ENCODE measurements at regions not wholly inside any gene's neighbourhood (a gene's known extent, or its start where the extent isn't known, plus 50 kb on each side); places are given as distances from the start of the nearest gene placed in this dataset.

- in situ Hi-C loops (cut with MboI; ENCODE audit: low pct_unique_long_range_greater_than_20kb in 2 of 9, low sequenced_read_pairs in 9 of 9, unreplicated experiment in 9 of 9), result no loop called here
- Histone ChIP-seq H3K27ac (no peak overlapping the region), H3K4me1 (replicated peaks in 1 of 2) (peaks cover 8 to 14% of the 10 kb centered on the region in 2 donors), H3K4me3 (no peak overlapping the region)
- 0 to 100% (median 100%) methylated on average over 1 to 2 of the region's 5 CpGs; no CpG with 5 or more reads in 5 of the 10 experiments for WGBS, 10 experiments
- ATAC-seq (replicated peaks in 6 of 8), result no peak
These were observed 359.2 kb downstream of the PREX1 start for GRCh38 chr20:48468571-48468970.

- peak in 5 of 8 experiments; percentile 28 to 40 (median 31) for ATAC-seq (replicated peaks in 6 of 8)
- WGBS, 10 experiments, result 20 to 100% (median 61%) methylated on average over 1 of the region's 2 CpGs; no CpG with 5 or more reads in 6 of the 10 experiments
- in situ Hi-C loops (cut with MboI; ENCODE audit: low pct_unique_long_range_greater_than_20kb in 2 of 9, low sequenced_read_pairs in 9 of 9, unreplicated experiment in 9 of 9), result no loop called here
- Histone ChIP-seq H3K27ac (no peak overlapping the region), H3K4me3 (no peak overlapping the region), H3K4me1 (replicated peaks in 1 of 2) (peaks cover 14 to 21% of the 10 kb centered on the region in 2 donors)
These were observed 360.2 kb downstream of the PREX1 start for GRCh38 chr20:48467622-48468021.

DNA sequence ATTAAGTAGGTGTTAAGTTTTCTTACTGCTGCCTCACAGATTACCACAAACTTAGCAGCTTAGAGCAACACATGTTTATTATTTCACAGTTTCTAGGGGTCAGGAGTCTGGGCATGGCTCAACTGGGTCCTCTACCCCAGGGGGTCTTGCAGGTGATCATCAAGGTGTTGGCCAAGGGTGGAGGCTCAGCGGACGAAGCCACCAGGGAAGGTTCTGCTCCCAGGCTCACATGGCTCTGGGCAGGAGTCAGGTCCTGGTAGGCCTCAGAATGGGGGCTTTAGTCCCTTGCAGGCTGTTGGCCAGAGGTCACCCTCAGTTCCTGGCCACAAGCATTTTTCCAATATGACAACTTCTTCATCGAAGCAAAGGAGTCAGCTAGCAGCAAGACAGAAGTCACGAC is 362.5 kb downstream of the PREX1 start:
- in situ Hi-C loops (cut with MboI; ENCODE audit: low pct_unique_long_range_greater_than_20kb in 2 of 9, low sequenced_read_pairs in 9 of 9, unreplicated experiment in 9 of 9), result no loop called here
- Histone ChIP-seq H3K4me1 (replicated peaks in 1 of 2) (peaks cover 30 to 34% of the 10 kb centered on the region in 2 donors), H3K27ac (no peak overlapping the region), H3K4me3 (no peak overlapping the region)
- ATAC-seq (replicated peaks in 6 of 8), result no peak
- 60 to 100% (median 79%) methylated on average over 1 to 4 of the region's 4 CpGs; no CpG with 5 or more reads in 4 of the 10 experiments for WGBS, 10 experiments

DNA sequence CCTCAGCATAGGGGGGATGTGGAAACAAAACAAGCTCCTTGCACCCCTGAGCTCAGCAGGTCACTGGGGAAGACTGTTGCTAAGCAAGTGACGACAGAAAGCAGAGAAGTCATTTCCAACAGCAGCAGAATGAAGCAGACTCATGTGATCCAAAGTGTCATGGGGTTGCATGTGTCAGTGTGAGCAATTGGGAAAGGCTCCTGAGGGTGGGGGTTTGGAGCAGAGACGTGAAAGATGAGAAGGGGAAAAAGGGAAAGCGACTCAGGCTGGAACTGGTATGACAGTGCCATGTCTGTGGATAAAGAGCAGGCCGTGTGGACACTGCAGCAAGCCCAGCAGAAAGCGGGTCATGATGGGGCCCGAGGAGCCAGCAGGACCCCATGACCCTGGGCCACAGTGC is 363.9 kb downstream of the PREX1 start:
- no peak overlapping the region for H3K4me3 ChIP-seq
- ATAC-seq (replicated peaks in 6 of 8), result peak in 7 of 8 experiments; percentile 66 to 94 (median 72)
- 0 to 100% (median 60%) methylated on average over 1 to 3 of the region's 6 CpGs; no CpG with 5 or more reads in 5 of the 10 experiments for WGBS, 10 experiments
- peak overlapping the region; percentile 20 to 71 for H3K27ac ChIP-seq
- in situ Hi-C loops (cut with MboI; ENCODE audit: low pct_unique_long_range_greater_than_20kb in 2 of 9, low sequenced_read_pairs in 9 of 9, unreplicated experiment in 9 of 9), result no loop called here
- peaks cover 43 to 48% of the 10 kb centered on the region in 2 donors for H3K4me1 ChIP-seq (replicated peaks in 1 of 2)

GRCh38 chr20:48463096-48463720 is 364.6 kb downstream of the PREX1 start:
- H3K27ac ChIP-seq, result peak overlapping the region in 1 of 2 donors; percentile 71
- ATAC-seq (replicated peaks in 6 of 8), result peak in 1 of 8 experiments; percentile 5

GRCh38 chr20:48461735-48462119 is 366.1 kb downstream of the PREX1 start:
- WGBS, 10 experiments, result 0 to 100% (median 100%) methylated on average over 1 to 3 of the region's 3 CpGs; no CpG with 5 or more reads in 3 of the 10 experiments
- in situ Hi-C loops (cut with MboI; ENCODE audit: low pct_unique_long_range_greater_than_20kb in 2 of 9, low sequenced_read_pairs in 9 of 9, unreplicated experiment in 9 of 9), result no loop called here
- H3K27ac ChIP-seq, result no peak overlapping the region
- H3K4me1 ChIP-seq (replicated peaks in 1 of 2), result peaks cover 65 to 66% of the 10 kb centered on the region in 2 donors
- ATAC-seq (replicated peaks in 6 of 8), result no peak
- H3K4me3 ChIP-seq, result no peak overlapping the region

More at GRCh38 chr20:48463096-48463720, 364.6 kb downstream of the PREX1 start:
- in situ Hi-C loops (cut with MboI; ENCODE audit: low pct_unique_long_range_greater_than_20kb in 2 of 9, low sequenced_read_pairs in 9 of 9, unreplicated experiment in 9 of 9), result no loop called here
- H3K4me1 ChIP-seq (replicated peaks in 1 of 2), result peaks cover 50 to 55% of the 10 kb centered on the region in 2 donors
- 50 to 100% (median 94%) methylated on average over 1 to 5 of the region's 11 CpGs; no CpG with 5 or more reads in 6 of the 10 experiments for WGBS, 10 experiments
- H3K4me3 ChIP-seq, result no peak overlapping the region

DNA sequence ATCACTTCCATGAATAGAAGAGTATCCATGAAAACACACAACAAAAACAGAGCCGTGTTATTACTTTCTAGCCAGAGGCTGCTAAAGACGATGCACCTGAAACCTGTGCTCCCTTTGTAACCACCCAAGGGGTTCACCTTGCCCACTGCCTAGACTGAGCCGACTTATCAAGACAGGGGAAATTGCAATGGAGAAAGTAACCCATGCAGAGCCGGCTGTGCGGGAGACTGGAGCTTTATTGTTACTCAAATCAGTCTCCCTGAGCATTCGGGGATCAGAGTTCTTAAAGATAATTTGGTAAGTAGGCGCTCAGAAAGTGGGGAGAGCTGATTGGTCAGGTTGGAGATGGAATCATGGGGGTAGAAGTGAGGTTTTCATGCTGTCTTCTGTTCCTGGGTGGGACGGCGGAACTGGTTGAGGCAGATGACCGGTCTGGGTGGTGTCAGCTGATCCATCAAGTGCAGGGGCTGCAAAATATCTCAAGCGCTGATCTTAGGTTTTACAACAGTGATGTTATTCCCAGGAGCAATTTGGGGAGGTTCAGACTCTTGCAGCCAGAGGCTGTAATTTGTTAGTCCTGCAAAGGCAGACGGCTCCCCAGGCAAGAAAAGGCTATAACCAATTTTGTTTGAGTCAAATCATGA is 366.6 kb downstream of the PREX1 start:
- in situ Hi-C loops (cut with MboI; ENCODE audit: low pct_unique_long_range_greater_than_20kb in 2 of 9, low sequenced_read_pairs in 9 of 9, unreplicated experiment in 9 of 9), result no loop called here

GRCh38 chr20:48460681-48461080 is 367.1 kb downstream of the PREX1 start:
- WGBS, 10 experiments, result 35 to 100% (median 83%) methylated on average over 1 to 4 of the region's 4 CpGs; no CpG with 5 or more reads in 3 of the 10 experiments
- Histone ChIP-seq H3K27ac (no peak overlapping the region), H3K4me3 (no peak overlapping the region), H3K4me1 (replicated peaks in 1 of 2) (peaks cover 75 to 76% of the 10 kb centered on the region in 2 donors)
- ATAC-seq (replicated peaks in 6 of 8), result no peak
- in situ Hi-C loops (cut with MboI; ENCODE audit: low pct_unique_long_range_greater_than_20kb in 2 of 9, low sequenced_read_pairs in 9 of 9, unreplicated experiment in 9 of 9), result no loop called here

More for the DNA sequence above, 366.6 kb downstream of the PREX1 start:
- no peak for ATAC-seq (replicated peaks in 6 of 8)
- Histone ChIP-seq H3K4me3 (no peak overlapping the region), H3K27ac (no peak overlapping the region), H3K4me1 (replicated peaks in 1 of 2) (peaks cover 70 to 71% of the 10 kb centered on the region in 2 donors)
- WGBS, 10 experiments, result 20 to 85% (median 52%) methylated on average over 1 to 9 of the region's 12 CpGs

- 20 to 77% (median 29%) methylated on average over 1 to 11 of the region's 25 CpGs; no CpG with 5 or more reads in 5 of the 10 experiments for WGBS, 10 experiments
- Histone ChIP-seq H3K27ac (peak overlapping the region; percentile 65 to 79), H3K4me1 (replicated peaks in 1 of 2) (peaks cover 84% of the 10 kb centered on the region in 2 donors), H3K4me3 (no peak overlapping the region)
- ATAC-seq (replicated peaks in 6 of 8), result peak in 5 of 8 experiments; percentile 57 to 78 (median 69)
- in situ Hi-C loops (cut with MboI; ENCODE audit: low pct_unique_long_range_greater_than_20kb in 2 of 9, low sequenced_read_pairs in 9 of 9, unreplicated experiment in 9 of 9), result no loop called here
These were observed 367.9 kb downstream of the PREX1 start for GRCh38 chr20:48459722-48460395.

DNA sequence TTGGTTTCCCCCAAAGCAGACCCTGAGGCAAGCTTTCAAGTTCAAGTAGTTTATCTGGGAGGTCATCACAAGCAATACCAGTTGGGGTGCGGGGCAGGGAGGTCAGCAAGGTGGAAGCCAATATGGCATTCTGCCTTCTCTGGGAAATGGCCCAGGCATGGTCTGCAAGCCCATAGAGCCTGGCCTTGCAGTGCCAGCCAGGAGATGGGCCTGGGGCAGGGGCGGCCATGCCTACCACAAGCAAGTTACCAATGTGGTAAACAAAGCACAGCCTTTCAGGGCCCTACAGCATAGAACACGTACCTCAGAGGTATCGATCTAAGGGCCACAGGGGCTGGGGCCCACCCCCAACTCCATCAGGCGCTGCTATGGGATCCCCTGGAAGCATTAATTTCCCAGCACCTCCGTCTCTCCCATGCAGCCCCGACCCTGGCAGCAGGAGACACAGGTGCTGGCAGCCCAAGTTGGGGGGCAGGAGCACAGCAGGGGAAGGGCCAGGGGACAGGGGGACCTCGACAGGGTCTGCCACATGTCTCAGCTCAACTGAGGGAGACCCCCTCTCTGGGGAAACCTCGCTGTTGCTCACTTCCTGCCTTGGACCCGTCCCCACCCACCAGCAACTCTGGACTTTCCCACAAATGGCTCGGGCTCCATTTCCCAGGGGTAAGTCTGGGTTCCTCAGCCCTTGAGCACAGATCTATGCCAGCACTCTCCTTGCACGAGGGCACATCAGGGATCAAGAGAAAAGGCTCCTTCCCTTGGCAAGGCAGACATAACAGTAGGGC is 369.0 kb downstream of the PREX1 start:
- in situ Hi-C loops (cut with MboI; ENCODE audit: low pct_unique_long_range_greater_than_20kb in 2 of 9, low sequenced_read_pairs in 9 of 9, unreplicated experiment in 9 of 9), result no loop called here
- no peak overlapping the region for H3K4me3 ChIP-seq
- ATAC-seq (replicated peaks in 6 of 8), result no peak
- H3K4me1 ChIP-seq (replicated peaks in 1 of 2), result peaks cover 87 to 88% of the 10 kb centered on the region in 2 donors
- WGBS, 10 experiments, result 28 to 93% (median 91%) methylated on average over 2 to 4 of the region's 12 CpGs; no CpG with 5 or more reads in 4 of the 10 experiments
- peak overlapping the region; percentile 65 to 79 for H3K27ac ChIP-seq

- no peak overlapping the region for H3K4me3 ChIP-seq
- ATAC-seq (replicated peaks in 6 of 8), result no peak
- 0 to 82% methylated on average over 1 to 5 of the region's 8 CpGs; no CpG with 5 or more reads in 8 of the 10 experiments for WGBS, 10 experiments
- H3K27ac ChIP-seq, result no peak overlapping the region
- peaks cover 84 to 86% of the 10 kb centered on the region in 2 donors for H3K4me1 ChIP-seq (replicated peaks in 1 of 2)
- in situ Hi-C loops (cut with MboI; ENCODE audit: low pct_unique_long_range_greater_than_20kb in 2 of 9, low sequenced_read_pairs in 9 of 9, unreplicated experiment in 9 of 9), result no loop called here
These were observed 369.8 kb downstream of the PREX1 start for GRCh38 chr20:48458003-48458377.

DNA sequence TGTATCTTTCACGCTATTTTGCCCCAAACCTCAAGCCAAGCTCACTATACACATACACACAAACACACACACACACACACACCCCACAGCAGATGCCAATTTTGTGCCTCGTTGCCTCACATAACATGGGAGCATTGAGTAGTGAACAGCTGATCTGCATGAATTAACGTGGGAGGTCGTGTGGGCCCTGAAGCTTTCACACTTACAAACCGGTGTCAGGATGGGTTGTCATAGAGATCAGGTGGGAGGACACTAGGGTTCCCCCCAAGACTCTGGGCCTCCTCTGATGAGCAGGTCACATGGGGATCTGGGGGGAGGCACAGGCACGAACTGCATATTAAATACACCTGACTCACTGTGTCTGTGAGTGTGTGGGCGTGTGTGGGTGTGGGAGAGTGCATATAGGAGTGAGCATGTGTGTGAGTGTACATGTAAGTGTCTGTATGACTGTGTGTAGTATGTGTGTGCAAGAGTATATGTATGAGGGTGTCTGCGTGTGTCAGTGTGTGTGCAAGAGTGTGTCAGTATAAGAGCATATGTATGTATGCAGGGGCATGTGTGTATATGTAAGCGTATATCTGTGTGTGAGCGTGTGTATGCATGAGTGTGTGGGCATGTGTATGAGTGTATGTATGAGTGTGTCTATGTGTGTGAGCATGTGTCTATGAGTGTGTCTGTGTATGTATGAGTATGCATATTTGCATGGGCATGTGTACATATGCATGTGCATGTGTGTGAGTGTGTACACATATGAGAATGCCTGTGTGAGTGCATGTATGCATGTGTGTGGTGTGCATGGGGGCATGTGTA is 370.4 kb downstream of the PREX1 start:
- ATAC-seq (replicated peaks in 6 of 8), result peak in 5 of 8 experiments; percentile 20 to 62 (median 56)
- no peak overlapping the region for H3K4me3 ChIP-seq
- peak overlapping the region in 1 of 2 donors; percentile 47 for H3K27ac ChIP-seq
- in situ Hi-C loops (cut with MboI; ENCODE audit: low pct_unique_long_range_greater_than_20kb in 2 of 9, low sequenced_read_pairs in 9 of 9, unreplicated experiment in 9 of 9), result no loop called here
- 20 to 70% (median 59%) methylated on average over 2 to 7 of the region's 10 CpGs; no CpG with 5 or more reads in 5 of the 10 experiments for WGBS, 10 experiments
- peaks cover 90% of the 10 kb centered on the region in 2 donors for H3K4me1 ChIP-seq (replicated peaks in 1 of 2)

Measured in motor neuron (in vitro differentiated cells).